HG02642 (cell line): ENCODE measurements at regions not wholly inside any gene's neighbourhood (a gene's known extent, or its start where the extent isn't known, plus 50 kb on each side); places are given as distances from the start of the nearest gene placed in this dataset.
"Not testable (repeated sequence)": the region's sequence is repeated elsewhere in the genome, so short reads cannot be mapped to it uniquely, and the experiment has no call there.

Experiments used
- ATAC-seq: cut with Tn5 transposase; IDR thresholded peaks from one replicate; pipeline ENCODE4 v1.9.1; 2021; ENCODE audit warnings: mild to moderate bottlenecking; ENCODE audit not compliant: unreplicated experiment, poor library complexity

- no peak for ATAC-seq
These were observed 96.6 kb upstream of the SRD5A3 start for GRCh38 chr4:55249476-55249875.

DNA sequence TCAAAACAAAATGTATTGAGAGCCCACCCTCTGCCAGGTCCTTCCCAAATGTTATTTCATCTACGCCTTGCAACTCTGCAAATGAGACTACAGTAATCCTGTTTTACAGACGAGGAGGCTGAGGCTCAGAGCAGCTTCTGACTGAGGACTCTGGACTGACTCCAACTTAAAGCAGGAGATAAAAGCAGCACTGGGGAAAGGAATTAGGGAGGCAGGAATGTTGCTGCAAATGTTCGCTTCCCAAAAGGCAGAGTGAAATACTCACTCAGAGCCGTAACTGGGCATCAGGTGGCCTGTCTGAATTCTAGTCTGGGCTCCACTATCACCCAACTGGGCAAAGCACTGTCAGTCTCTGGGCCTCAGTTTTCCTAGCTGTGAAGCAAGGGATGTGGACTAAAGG, 94.7 kb upstream of the SRD5A3 start:
- no peak for ATAC-seq

DNA sequence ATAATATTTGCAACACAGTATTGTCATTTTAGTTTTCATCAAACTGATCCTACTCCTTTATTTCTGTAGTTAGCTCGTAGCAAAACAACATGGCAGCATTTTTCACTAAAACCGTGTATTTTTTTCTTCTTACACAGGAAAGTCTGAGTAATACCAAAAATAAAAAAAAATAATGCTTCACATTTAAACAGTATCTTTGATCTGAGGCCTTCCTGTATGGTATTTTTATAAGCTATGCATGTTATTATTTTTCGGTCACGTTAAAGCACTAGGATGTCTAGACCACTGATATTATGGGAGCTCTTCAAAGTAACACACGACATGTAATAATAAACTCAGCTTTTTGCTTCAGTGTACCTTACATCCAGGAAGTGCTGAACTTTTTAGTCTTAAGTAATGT, 94.1 kb upstream of the SRD5A3 start:
- ATAC-seq: no peak

DNA sequence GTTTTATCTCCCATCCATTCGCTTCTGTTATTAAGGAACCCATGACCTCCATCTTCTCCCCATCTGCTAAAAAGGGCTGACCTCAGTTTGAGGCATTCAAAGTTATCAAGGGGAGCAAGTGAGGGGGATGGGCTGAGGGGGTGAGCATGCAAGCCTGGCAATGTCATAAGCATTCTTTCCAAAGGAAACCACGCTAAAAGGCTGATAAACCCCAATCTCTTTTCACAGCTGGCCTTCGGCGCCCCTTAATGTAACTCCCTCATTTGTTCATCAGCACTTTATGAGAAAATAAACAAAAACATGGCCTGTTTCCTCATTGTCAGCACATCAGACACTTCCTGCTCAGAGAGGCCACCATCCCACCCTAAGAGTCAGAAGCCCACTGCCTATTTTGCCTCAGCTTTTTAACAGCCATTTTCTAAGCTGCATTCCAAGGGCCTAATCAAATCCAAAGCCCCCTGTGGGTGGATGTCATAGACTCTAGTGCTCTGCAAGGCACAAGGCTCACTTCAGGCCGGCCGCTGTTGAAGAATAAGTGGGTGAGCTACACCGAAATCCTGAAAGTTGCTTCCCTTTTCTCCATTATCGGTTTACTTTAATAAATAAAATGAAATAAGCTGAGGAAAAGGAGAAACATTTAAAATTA, 92.0 kb upstream of the SRD5A3 start:
- no peak for ATAC-seq

- no peak for ATAC-seq
These were observed 90.9 kb upstream of the SRD5A3 start for GRCh38 chr4:55255179-55255578.

GRCh38 chr4:55256787-55257186, 89.3 kb upstream of the SRD5A3 start:
- no peak for ATAC-seq

DNA sequence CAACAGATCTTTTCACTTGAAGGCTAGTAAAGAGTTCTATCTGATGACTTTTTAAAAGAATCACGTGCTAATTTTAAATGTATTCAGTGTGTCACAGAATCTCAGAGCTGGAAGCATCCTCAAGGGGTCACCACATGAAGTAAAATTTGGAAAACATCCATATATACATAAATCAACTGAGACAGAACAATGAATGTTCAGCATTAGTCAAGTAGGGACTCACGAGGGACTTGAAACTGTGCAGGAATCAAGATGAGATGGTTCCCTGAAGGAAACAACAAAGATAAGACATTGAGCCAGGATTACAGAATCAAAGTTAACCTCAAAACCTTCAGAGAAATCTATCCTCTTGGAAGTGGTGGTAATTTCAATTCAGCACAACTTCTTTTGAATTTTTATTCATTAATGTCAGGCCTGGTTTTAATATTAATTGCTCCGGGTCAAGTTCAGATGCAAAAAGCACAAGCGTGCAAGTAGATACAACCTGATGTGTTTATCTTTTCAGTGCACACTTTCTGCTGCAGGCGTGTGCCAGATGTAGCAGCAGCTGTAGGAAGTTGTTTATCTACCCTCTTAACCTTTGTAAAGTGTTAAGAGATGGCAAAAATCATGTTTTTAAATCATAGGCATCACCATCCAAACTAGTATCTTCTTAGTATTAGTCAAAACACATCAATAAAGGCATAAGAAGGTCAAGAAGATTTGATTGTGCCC, 87.7 kb upstream of the SRD5A3 start:
- no peak for ATAC-seq

DNA sequence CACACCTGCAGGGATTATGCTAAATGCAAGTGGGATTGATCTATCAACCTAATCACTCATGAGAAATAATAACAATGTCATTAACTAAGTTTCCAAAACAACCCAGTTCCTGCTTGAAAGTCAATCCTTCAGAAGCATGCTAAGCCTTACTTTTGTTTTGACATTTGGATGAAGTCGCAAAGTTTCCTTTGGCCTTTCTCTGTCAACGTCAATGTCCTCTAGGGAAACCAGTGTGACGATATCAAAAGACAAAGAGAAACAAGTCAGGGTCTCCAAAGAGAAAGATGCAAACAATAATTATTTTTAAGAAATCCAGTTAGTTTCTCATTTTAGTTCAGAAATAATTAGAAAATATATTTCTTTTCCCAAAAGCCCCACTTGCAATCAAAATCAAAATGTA, 86.7 kb upstream of the SRD5A3 start:
- no peak for ATAC-seq

DNA sequence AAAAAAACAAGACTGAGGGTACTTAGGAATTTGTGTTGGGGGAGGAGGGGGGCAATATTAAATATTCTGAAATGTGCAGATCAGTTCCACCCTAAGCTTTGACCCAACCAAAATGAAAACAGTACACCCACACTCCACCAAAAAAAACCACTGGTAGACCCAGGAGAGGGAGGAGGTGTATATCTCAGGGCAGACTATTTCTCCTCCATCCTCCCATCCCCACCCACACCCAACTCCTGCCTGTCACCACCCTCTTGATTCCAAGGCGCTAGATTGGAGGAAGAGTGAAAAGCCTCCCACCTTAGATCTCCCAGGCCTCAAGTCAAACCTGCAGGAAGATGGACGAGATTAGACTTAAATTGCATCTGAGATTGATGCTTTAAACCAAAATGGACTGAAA, 76.6 kb upstream of the SRD5A3 start:
- no peak for ATAC-seq

GRCh38 chr4:55269995-55270394, 76.0 kb upstream of the SRD5A3 start:
- ATAC-seq: no peak

- no peak for ATAC-seq
These were observed 75.6 kb upstream of the SRD5A3 start for GRCh38 chr4:55270481-55270880.

DNA sequence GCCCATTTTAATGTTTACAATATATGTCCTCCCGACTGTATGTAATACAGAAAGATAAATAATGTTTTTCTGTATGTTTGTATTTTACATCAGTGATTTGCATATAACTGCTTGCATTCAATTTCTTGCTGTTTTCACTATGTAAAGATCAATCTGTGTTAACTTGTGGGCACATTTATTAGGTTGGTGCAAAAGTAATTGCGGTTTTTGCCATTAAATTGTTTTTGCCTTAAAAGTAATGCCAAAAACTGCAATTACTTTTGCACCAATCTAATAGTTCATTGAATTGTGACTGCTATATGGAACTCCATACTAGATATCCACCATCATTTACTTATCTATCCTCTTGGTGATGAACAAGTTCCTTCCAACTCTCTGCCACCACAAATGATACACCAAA, 73.9 kb upstream of the SRD5A3 start:
- ATAC-seq: no peak

DNA sequence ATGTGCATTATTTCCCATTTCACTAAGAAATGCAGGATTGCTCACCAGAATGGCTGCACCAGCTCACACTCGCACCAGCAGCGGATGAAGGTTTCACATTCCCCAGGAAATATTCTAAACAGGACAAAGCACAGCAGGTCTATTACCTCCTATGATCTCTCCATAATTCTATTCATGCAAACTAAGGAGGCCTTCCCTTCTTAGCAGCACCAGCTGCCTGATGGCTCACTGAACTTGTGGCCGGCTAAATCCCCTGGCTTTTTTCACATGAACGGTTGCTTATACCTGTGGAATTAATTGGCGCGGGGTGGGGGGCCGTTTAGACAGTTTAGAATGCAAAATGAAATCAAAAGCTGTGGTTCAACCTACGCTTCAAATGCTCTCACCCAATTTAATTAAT, 73.5 kb upstream of the SRD5A3 start:
- no peak for ATAC-seq

DNA sequence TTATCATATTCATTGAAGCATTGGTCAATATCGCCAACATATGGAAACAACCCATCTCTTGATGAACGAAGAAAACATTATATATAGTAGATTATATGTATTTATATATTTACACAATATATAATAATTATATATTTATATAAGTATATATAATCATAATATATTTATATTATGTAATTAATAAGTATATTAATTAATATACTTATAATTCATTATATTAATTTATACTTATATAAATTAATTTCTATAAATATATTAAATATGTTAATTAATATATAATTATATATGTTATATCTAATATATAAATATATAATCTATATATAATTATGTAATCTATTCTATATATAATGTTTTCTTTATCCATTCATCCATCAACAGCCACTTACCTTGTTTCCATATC, 69.0 kb upstream of the SRD5A3 start:
- no peak for ATAC-seq

DNA sequence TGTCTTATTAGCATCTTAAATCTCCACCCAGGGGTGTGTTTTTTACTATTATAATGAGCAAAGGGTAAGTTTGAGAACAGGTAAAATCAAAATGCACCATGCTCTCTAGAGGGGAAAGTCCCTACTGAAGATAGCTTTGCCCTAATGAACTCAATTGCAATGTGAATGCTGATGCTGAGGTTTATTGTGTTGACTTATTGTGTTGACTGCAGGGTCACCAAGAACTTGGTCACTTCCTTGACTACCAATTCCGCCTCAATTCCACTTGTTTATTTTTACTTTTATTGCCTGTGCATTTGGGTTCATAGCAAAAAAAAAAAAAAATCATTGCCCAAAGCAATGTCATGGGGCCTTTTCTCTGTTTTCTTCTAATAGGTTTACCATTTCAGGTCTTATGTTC, 67.7 kb upstream of the SRD5A3 start:
- no peak for ATAC-seq

DNA sequence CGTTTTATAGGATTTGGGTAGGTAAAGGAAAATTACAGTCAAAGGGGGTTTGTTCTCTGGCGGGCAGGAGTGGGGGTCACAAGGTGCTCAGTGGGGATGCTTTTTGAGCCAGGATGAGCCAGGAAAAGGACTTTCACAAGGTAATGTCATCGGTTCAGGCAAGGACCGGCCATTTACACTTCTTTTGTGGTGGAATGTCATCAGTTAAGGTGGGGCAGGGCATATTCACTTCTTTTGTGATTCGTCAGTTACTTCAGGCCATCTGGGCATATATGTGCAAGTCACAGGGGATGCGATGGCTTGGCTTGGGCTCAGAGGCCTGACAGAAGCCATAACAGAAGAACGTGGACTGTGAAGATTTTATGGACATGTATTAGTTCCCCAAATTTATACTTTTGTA, 65.6 kb upstream of the SRD5A3 start:
- ATAC-seq: not testable (repeated sequence)

- ATAC-seq: not testable (repeated sequence)
These were observed 64.8 kb upstream of the SRD5A3 start for GRCh38 chr4:55281118-55281683.

GRCh38 chr4:55284331-55284730, 61.7 kb upstream of the SRD5A3 start:
- no peak for ATAC-seq

DNA sequence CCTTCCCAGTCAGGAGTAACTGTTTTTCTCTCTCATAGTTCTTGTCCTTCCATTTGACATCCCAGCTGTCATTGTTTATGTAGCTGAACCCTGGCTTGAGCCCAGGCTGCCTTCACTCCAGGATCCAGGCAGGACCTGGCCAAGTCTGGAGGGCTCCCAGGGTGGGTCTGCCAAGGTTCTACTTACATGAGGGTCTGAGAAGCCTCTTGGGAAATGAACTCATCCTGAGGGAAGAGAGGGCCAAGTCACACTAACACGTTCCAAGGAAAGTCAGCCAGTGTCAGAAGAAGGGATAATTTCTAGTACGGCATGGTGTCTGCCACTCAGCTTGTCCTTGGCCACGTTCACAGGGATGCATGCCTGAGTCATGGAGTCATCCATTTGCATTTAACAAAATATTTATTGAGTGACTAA, 54.8 kb upstream of the SRD5A3 start:
- no peak for ATAC-seq

GRCh38 chr4:55296096-55296495, 49.9 kb upstream of the SRD5A3 start:
- ATAC-seq: no peak
